Progenitor cell of endocrine pancreas (in vitro differentiated cells): ENCODE measurements at regions not wholly inside any gene's neighbourhood (a gene's known extent, or its start where the extent isn't known, plus 50 kb on each side); places are given as distances from the start of the nearest gene placed in this dataset.

Experiments used
- DNase-seq: peaks from one replicate; pipeline ENCODE4 v3.0.0; 2021; ENCODE audit warnings: low spot score; ENCODE audit not compliant: unreplicated experiment
- H3K27ac Mint-ChIP-seq: 2 replicates; pipeline ENCODE4 v1.8.0; 2021; ENCODE audit warnings: mild to moderate bottlenecking, moderate library complexity, mixed read lengths
- H3K27me3 Mint-ChIP-seq: 2 replicates; pipeline ENCODE4 v1.8.0; 2021; ENCODE audit warnings: mixed read lengths
- H3K36me3 Mint-ChIP-seq: 2 replicates; pipeline ENCODE4 v1.8.0; 2022; ENCODE audit warnings: mixed read lengths; ENCODE audit not compliant: insufficient read depth
- H3K4me1 Mint-ChIP-seq: 2 replicates; pipeline ENCODE4 v1.8.0; 2021; ENCODE audit warnings: low read depth, mixed read lengths
- H3K4me3 Mint-ChIP-seq: 2 replicates; pipeline ENCODE4 v1.8.0; 2021; ENCODE audit warnings: low read depth, mild to moderate bottlenecking, moderate library complexity, mixed read lengths
- H3K9me3 Mint-ChIP-seq: 2 replicates; pipeline ENCODE4 v1.8.0; 2021; ENCODE audit warnings: low read depth, mixed read lengths
- TF ChIP-seq, protein P1 (sequence below): fragments of 200-600 bp; sonication (generic); IDR thresholded peaks from one replicate; pipeline ENCODE4 v1.5.0; 2021; ENCODE audit warnings: antibody characterized with exemption, mild to moderate bottlenecking; ENCODE audit not compliant: unreplicated experiment

DNA sequence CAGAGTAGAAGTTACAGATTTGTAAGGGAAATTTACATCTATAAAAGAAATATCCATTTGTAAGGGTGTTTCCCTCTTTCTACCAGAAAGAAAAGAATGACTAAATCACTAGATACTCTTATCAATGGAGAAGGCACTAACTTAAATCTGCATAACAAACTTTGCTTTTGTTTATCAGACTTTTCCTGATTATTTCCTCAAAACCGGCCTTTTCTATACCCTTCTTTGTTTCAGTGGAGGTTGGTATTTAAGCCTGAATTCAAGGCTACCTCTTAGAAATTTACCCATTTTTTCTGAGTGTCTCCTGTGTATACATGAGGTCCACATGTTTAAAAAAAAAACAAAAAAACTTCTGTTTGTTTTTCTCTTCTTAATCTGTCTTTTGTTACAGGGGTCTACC lies 80.4 kb upstream of the GRPR start:
- Mint-ChIP-seq H3K36me3 (no peaks in the 10 kb centered on the region), H3K9me3 (no peaks in the 10 kb centered on the region), H3K4me3 (no peak overlapping the region), H3K27me3 (peaks cover 19% of the 10 kb centered on the region), H3K27ac (no peak overlapping the region), H3K4me1 (peaks cover 4% of the 10 kb centered on the region)
- TF ChIP-seq, protein P1, sequence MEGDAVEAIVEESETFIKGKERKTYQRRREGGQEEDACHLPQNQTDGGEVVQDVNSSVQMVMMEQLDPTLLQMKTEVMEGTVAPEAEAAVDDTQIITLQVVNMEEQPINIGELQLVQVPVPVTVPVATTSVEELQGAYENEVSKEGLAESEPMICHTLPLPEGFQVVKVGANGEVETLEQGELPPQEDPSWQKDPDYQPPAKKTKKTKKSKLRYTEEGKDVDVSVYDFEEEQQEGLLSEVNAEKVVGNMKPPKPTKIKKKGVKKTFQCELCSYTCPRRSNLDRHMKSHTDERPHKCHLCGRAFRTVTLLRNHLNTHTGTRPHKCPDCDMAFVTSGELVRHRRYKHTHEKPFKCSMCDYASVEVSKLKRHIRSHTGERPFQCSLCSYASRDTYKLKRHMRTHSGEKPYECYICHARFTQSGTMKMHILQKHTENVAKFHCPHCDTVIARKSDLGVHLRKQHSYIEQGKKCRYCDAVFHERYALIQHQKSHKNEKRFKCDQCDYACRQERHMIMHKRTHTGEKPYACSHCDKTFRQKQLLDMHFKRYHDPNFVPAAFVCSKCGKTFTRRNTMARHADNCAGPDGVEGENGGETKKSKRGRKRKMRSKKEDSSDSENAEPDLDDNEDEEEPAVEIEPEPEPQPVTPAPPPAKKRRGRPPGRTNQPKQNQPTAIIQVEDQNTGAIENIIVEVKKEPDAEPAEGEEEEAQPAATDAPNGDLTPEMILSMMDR = no peak
- no peak for DNase-seq

- Mint-ChIP-seq H3K36me3 (no peaks in the 10 kb centered on the region), H3K27ac (no peak overlapping the region), H3K9me3 (no peaks in the 10 kb centered on the region), H3K4me3 (no peak overlapping the region), H3K4me1 (peaks cover 1% of the 10 kb centered on the region), H3K27me3 (peaks cover 8% of the 10 kb centered on the region)
- TF ChIP-seq, protein P1 = no peak
- no peak for DNase-seq
These were observed 83.5 kb upstream of the GRPR start for GRCh38 chrX:16039834-16040233.

GRCh38 chrX:16039363-16039762 lies 84.0 kb upstream of the GRPR start:
- Mint-ChIP-seq H3K4me3 (no peak overlapping the region), H3K27ac (no peak overlapping the region)

DNA sequence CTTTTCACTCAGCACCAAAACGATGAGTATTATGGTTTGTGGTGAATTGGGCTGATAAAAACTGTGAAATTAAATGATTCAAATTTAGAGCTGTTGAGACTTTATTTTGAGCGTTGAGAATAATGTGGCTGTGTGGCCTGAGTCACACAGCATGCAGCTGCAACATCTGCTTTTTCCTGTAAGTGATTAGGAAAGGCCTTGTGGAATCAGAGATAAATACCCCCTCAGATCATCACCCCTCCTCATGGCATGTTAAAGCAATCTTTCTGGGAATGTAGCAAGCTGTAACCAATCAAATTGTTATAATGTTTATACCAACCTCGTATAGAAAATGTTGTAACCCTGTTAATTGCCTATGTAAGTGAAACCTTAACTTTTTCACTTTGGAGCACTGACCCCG lies 90.0 kb upstream of the GRPR start:
- Mint-ChIP-seq H3K27ac (no peak overlapping the region), H3K4me3 (no peak overlapping the region), H3K36me3 (no peaks in the 10 kb centered on the region), H3K4me1 (no peaks in the 10 kb centered on the region), H3K27me3 (no peaks in the 10 kb centered on the region), H3K9me3 (no peaks in the 10 kb centered on the region)
- DNase-seq = no peak
- TF ChIP-seq, protein P1 = no peak

More at GRCh38 chrX:16039363-16039762, 84.0 kb upstream of the GRPR start:
- no peak for DNase-seq
- TF ChIP-seq, protein P1 = no peak
- peaks cover 5% of the 10 kb centered on the region for H3K27me3 Mint-ChIP-seq
- H3K9me3 Mint-ChIP-seq = no peaks in the 10 kb centered on the region
- H3K4me1 Mint-ChIP-seq = no peaks in the 10 kb centered on the region
- H3K36me3 Mint-ChIP-seq = no peaks in the 10 kb centered on the region

DNA sequence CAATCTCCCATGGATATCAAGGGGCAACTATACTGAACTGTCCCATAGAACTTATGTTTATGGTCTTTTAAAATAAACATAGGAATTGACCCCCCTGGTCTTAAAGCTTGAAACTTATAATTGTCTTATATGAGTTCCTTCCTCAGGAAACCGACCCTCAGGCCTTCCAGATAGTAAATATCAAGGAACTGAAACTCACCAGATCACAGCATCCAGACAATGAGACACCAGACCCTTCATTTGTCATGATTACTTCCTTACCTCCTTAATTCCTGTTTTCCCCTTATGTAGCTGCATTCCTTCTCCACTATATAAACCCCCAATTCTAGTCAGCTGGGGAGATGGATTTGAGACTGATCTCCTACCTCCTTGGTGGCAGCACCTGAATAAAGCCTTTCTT lies 94.8 kb upstream of the GRPR start:
- H3K9me3 Mint-ChIP-seq = no peaks in the 10 kb centered on the region
- H3K4me3 Mint-ChIP-seq = no peak overlapping the region
- H3K27me3 Mint-ChIP-seq = no peaks in the 10 kb centered on the region
- TF ChIP-seq, protein P1 = no peak
- H3K4me1 Mint-ChIP-seq = peaks cover 1% of the 10 kb centered on the region
- H3K27ac Mint-ChIP-seq = no peak overlapping the region
- H3K36me3 Mint-ChIP-seq = no peaks in the 10 kb centered on the region
- no peak for DNase-seq
